GM21576 (cell line): ENCODE measurements at regions not wholly inside any gene's neighbourhood (a gene's known extent, or its start where the extent isn't known, plus 50 kb on each side); places are given as distances from the start of the nearest gene placed in this dataset.

ENCODE experiments used
- ATAC-seq: cut with Tn5 transposase; IDR thresholded peaks from one replicate; pipeline ENCODE4 v1.9.1; 2021; ENCODE audit warnings: mild to moderate bottlenecking, moderate library complexity; ENCODE audit not compliant: unreplicated experiment

- no peak for ATAC-seq
Measured at GRCh38 chr13:75929076-75929475, 292.9 kb downstream of the LMO7 start.

- ATAC-seq: no peak
Measured at GRCh38 chr13:75927183-75927669, 291.1 kb downstream of the LMO7 start.

GRCh38 chr13:75920536-75920935 lies 284.4 kb downstream of the LMO7 start:
- ATAC-seq: no peak

GRCh38 chr13:75919660-75920199 lies 283.6 kb downstream of the LMO7 start:
- ATAC-seq: no peak

- ATAC-seq: no peak
Measured at GRCh38 chr13:75915066-75915465, 278.9 kb downstream of the LMO7 start.

- no peak for ATAC-seq
Measured at GRCh38 chr13:75913925-75914324, 277.8 kb downstream of the LMO7 start.

- ATAC-seq: no peak
Measured at GRCh38 chr13:75910591-75910990, 274.5 kb downstream of the LMO7 start.
